K562 (cell line): ENCODE measurements at regions not wholly inside any gene's neighbourhood (a gene's known extent, or its start where the extent isn't known, plus 50 kb on each side); places are given as distances from the start of the nearest gene placed in this dataset.

Source experiments
- ATAC-seq: fragments of 200-7000 bp; cut with Tn5 transposase; 3 replicates; pipeline ENCODE4 v1.9.1; 2020; ENCODE audit warnings: moderate library complexity
- BruUV-seq: library from RNA; stranded (reverse); fragments of 400-500 nt; replicated peaks from 2 replicates; lab custom pipeline; 2021; lab: Mats Ljungman, UMichigan
- CTCF ChIA-PET: fragments of 300-600 bp; formaldehyde crosslinking; extraction: SDS; loops from one replicate; lab custom pipeline; 2021; ENCODE audit warnings: low intra/inter-chr PET ratio; lab: Yijun Ruan, JAX
- POLR2A ChIA-PET: fragments of 300-600, 350-650 bp; sonication (Branson Sonifier 250); formaldehyde crosslinking; extraction: SDS; loops from one replicate; lab custom pipeline; 2021; ENCODE audit warnings: antibody characterized with exemption, inconsistent platforms; lab: Yijun Ruan, JAX
- DNase-seq, 4 experiments: peaks; one replicate each; pipeline versions ENCODE4 v3.0.0 to v3.0.0-alpha.2; 2011 to 2018; ENCODE audit warnings: low spot score in 3 of 4, mixed read lengths in 3 of 4; ENCODE audit errors: extremely low read depth in 1 of 4
- FAIRE-seq: peaks from 2 replicates; lab custom pipeline; 2011; peaks lifted over from hg19 to GRCh38; lab: Jason Lieb, UNC
- H2AFZ ChIP-seq: 2 replicates; pipeline ENCODE4 v1.6.0; 2011; ENCODE audit warnings: low read depth, low read length, control low read depth, inconsistent platforms
- H3K27ac ChIP-seq: fragments of 200-600 bp; 3 replicates; pipeline ENCODE4 v1.8.0; 2011; ENCODE audit warnings: low read depth, mild to moderate bottlenecking, control low read depth, inconsistent platforms, low read length, moderate library complexity, mixed read lengths; ENCODE audit errors: extremely low read depth
- H3K27me3 ChIP-seq, 2 experiments: fragments of 300-600 bp in 1 of 2; 2 replicates in 1 of 2; 3 replicates in 1 of 2; pipeline versions ENCODE4 v1.6.0 to v1.8.0; 2011; ENCODE audit warnings: inconsistent platforms in 2 of 2, low read length in 2 of 2, mild to moderate bottlenecking in 1 of 2, mixed read lengths in 1 of 2, moderate library complexity in 1 of 2; ENCODE audit not compliant: control insufficient read depth in 2 of 2, insufficient read depth in 2 of 2
- H3K36me3 ChIP-seq: fragments of 300-600 bp; 3 replicates; pipeline ENCODE4 v1.8.0; 2011; ENCODE audit warnings: mild to moderate bottlenecking, low read length, inconsistent platforms; ENCODE audit not compliant: control insufficient read depth, insufficient read depth
- H3K4me1 ChIP-seq, 2 experiments: fragments of 200-600 bp in 1 of 2; replicated peaks in 1 of 2; 2 replicates in 1 of 2; 3 replicates in 1 of 2; pipeline versions ENCODE4 v1.5.1 to v1.8.0; 2011; ENCODE audit warnings: inconsistent platforms in 2 of 2, low read length in 2 of 2, mild to moderate bottlenecking in 1 of 2, mixed read lengths in 1 of 2, moderate library complexity in 1 of 2; ENCODE audit not compliant: control insufficient read depth in 2 of 2, insufficient read depth in 2 of 2
- H3K4me2 ChIP-seq: 2 replicates; pipeline ENCODE4 v1.6.1; 2011; ENCODE audit warnings: low read length, control low read depth, inconsistent platforms, mixed read lengths; ENCODE audit not compliant: insufficient read depth
- H3K4me3 ChIP-seq: fragments of 200-600 bp; sonication (generic), shearing (Covaris generic); 2 replicates; pipeline ENCODE4 v1.5.1; 2016; ENCODE audit warnings: control low read depth, inconsistent platforms
- H3K79me2 ChIP-seq: fragments of 200-600 bp; 3 replicates; pipeline ENCODE4 v1.8.0; 2011; ENCODE audit warnings: low read length, inconsistent platforms; ENCODE audit not compliant: control insufficient read depth, insufficient read depth
- H3K9ac ChIP-seq, 2 experiments: 2 replicates each; pipeline versions ENCODE4 v1.6.0 to v1.6.1; 2011; ENCODE audit warnings: low read depth in 2 of 2, low read length in 2 of 2, control low read depth in 1 of 2, inconsistent platforms in 1 of 2, mild to moderate bottlenecking in 1 of 2, mixed read lengths in 1 of 2; ENCODE audit not compliant: insufficient read depth in 1 of 2
- H3K9me1 ChIP-seq: one replicate; pipeline ENCODE4 v1.6.0; 2011; ENCODE audit warnings: inconsistent platforms, mild to moderate bottlenecking, low read length, moderate library complexity; ENCODE audit not compliant: control insufficient read depth, insufficient read depth
- H3K9me3 ChIP-seq: replicated peaks from 2 replicates; pipeline ENCODE4 v1.5.1; 2011; ENCODE audit warnings: low read depth, low read length, inconsistent platforms; ENCODE audit not compliant: control insufficient read depth, insufficient read depth
- H4K20me1 ChIP-seq: replicated peaks from 2 replicates; pipeline ENCODE4 v1.6.1; 2011; ENCODE audit warnings: low read length, inconsistent platforms, mixed read lengths; ENCODE audit not compliant: control insufficient read depth, insufficient read depth
- CBFA2T3 ChIP-seq: fragments of 450-650 bp; IDR thresholded peaks from 2 replicates; pipeline ENCODE4 v1.6.1; 2017
- DIDO1 ChIP-seq: fragments of 450-650 bp; IDR thresholded peaks from 2 replicates; pipeline ENCODE4 v1.6.1; 2016; ENCODE audit warnings: low read depth, missing biosample characterization, missing genetic modification characterization
- ETS2 ChIP-seq: IDR thresholded peaks from 2 replicates; pipeline ENCODE4 v1.6.1; 2016; ENCODE audit warnings: borderline replicate concordance, missing genetic modification characterization, mild to moderate bottlenecking, moderate library complexity, missing compliant biosample characterization; ENCODE audit not compliant: poor library complexity, severe bottlenecking
- EWSR1 ChIP-seq: fragments of 450-650 bp; IDR thresholded peaks from 2 replicates; pipeline ENCODE4 v1.6.1; 2018; ENCODE audit warnings: borderline replicate concordance, mild to moderate bottlenecking, low read depth, moderate library complexity; ENCODE audit not compliant: partially characterized antibody
- HES1 ChIP-seq: fragments of 450-650 bp; IDR thresholded peaks from 2 replicates; pipeline ENCODE4 v1.6.1; 2016; ENCODE audit warnings: low read depth, mild to moderate bottlenecking, moderate library complexity
- IFI16 ChIP-seq: fragments of 250-450 bp; sonication (Bioruptor Pico); IDR thresholded peaks from 2 replicates; pipeline ENCODE4 v2.1.2; 2022; ENCODE audit warnings: mild to moderate bottlenecking, inconsistent platforms
- NFE2L1 ChIP-seq: fragments of 450-650 bp; IDR thresholded peaks from 2 replicates; pipeline ENCODE4 v1.6.1; 2016; ENCODE audit warnings: missing genetic modification characterization, low read depth, mild to moderate bottlenecking, missing compliant biosample characterization, moderate library complexity, borderline replicate concordance
- SRSF3 ChIP-seq: fragments of 200-400 bp; formaldehyde crosslinking; IDR thresholded peaks from 2 replicates; pipeline ENCODE4 v1.6.1; 2016; ENCODE audit warnings: mild to moderate bottlenecking, low read length, moderate library complexity; ENCODE audit not compliant: insufficient read depth
- TFE3 ChIP-seq: fragments of 450-650 bp; formaldehyde crosslinking; IDR thresholded peaks from 2 replicates; pipeline ENCODE4 v1.4.0; 2020; ENCODE audit warnings: mild to moderate bottlenecking, mixed read lengths
- ZNF24 ChIP-seq: fragments of 450-650 bp; IDR thresholded peaks from 2 replicates; pipeline ENCODE4 v1.6.1; 2016
- ZNF639 ChIP-seq, 2 experiments: fragments of 200-800 bp in 1 of 2; sonication (Bioruptor generic) in 1 of 2; sonication (generic) in 1 of 2; formaldehyde crosslinking in 1 of 2; IDR thresholded peaks in 1 of 2; conservative IDR thresholded peaks in 1 of 2; 2 replicates each; pipeline versions ENCODE4 v1.5.0 to v1.6.1; 2016 to 2020; ENCODE audit warnings: missing compliant biosample characterization in 1 of 2, missing genetic modification characterization in 1 of 2, missing genetic modification reagents in 1 of 2
- ZNF764 ChIP-seq: fragments of 250-450 bp; sonication (Bioruptor Pico); IDR thresholded peaks from 2 replicates; pipeline ENCODE4 v1.4.0; 2020; ENCODE audit warnings: low read depth, mild to moderate bottlenecking, moderate library complexity
- WGBS: fragments of 100-300 bp; shearing (Covaris generic); methylation state at CpG from one replicate; pipeline ENCODE4 v1.1.6; 2016; ENCODE audit warnings: low coverage, mixed read lengths; ENCODE audit not compliant: insufficient coverage; ENCODE audit errors: missing lambda C conversion rate; 5-methylcytosine and 5-hydroxymethylcytosine counted together
- in situ Hi-C: fragments of 300-500 bp; cut with MboI; formaldehyde crosslinking; loops from 4 replicates; pipeline ENCODE4 v1.15.0; 2018; ENCODE audit warnings: inconsistent platforms, mixed read lengths
- intact Hi-C: fragments of 100-400 bp; cut with micrococcal nuclease; formaldehyde crosslinking; loops from 2 replicates; pipeline ENCODE4 v1.14.2; 2022

DNA sequence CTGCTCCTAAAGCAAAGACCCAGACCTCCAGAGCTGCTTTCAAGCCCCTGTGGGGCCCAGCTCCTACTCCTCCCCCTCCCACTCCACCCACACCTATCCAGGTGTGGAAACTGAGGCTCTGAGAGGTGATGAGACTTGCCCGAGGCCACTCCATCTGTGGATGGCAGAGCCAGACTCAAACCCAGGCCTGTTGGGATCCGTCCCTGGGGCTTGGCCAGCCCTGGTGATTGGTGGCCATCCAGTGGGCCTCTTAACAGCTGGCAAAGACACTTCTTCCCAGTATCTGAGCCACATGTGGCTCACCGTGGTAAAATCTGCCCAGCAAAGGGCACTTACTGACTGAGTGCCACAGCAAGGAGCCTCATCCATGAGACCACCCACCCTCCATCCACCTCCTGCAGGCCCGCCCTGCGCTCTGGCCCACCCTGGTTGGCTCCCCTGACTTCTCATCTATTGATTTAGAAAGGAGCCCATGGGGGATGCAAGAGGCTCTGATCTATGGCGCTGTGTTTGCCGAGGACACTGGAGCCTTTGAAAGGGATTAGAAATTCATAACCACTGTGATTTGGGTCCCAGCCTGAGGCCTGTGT, 398.5 kb downstream of the PTPRU start:
- intact Hi-C loops: no loop called here
- no TSS peak for BruUV-seq
- ATAC-seq (no peak), FAIRE-seq (no peak)
- ChIA-PET CTCF (no interaction called here), POLR2A (no interaction called here)
- Histone ChIP-seq H3K4me3 (no peak overlapping the region), H3K36me3 (no peaks in the 10 kb centered on the region), H3K9me3 (no peaks in the 10 kb centered on the region), H3K27me3 (peaks cover 2 to 26% of the 10 kb centered on the region in 2 experiments; a peak in 3 of 5 replicates), H3K4me1 (no peaks in the 10 kb centered on the region), H3K9me1 (no peaks in the 10 kb centered on the region), H2AFZ (no peak overlapping the region)
- 0% methylated on average over 7 of the region's 7 CpGs for WGBS
- in situ Hi-C loops: no loop called here
- TF ChIP-seq IFI16 (CRISPR knock-in tag) (no peak), ZNF764 (CRISPR knock-in tag) (no peak), HES1 (no peak), ZNF639 (CRISPR knock-in tag; conservative IDR thresholded peaks at IDR 0.05 in 1 of 2, IDR thresholded peaks at IDR 0.05 in 1 of 2) (no peak), DIDO1 (tag) (no peak), TFE3 (CRISPR knock-in tag) (no peak), ETS2 (tag) (no peak), ZNF24 (no peak), NFE2L1 (no peak), CBFA2T3 (no peak), SRSF3 (no peak), EWSR1 (no peak)
- TF ChIP-seq, all 486 proteins: peak for 0
- Histone ChIP-seq H4K20me1 (peaks cover 12% of the 10 kb centered on the region; the same call in 1 of the 2 replicates), H3K9ac (no peak overlapping the region; a peak in 1 of 4 replicates), H3K27ac (no peak overlapping the region), H3K4me2 (no peak overlapping the region), H3K79me2 (no peaks in the 10 kb centered on the region)
- DNase-seq: no peak
